ENCODE measurements at regions not wholly inside any gene's neighbourhood (a gene's known extent, or its start where the extent isn't known, plus 50 kb on each side); places are given as distances from the start of the nearest gene placed in this dataset.
"Not testable (repeated sequence)": the region's sequence is repeated elsewhere in the genome, so short reads cannot be mapped to it uniquely, and the experiment has no call there.

DNA sequence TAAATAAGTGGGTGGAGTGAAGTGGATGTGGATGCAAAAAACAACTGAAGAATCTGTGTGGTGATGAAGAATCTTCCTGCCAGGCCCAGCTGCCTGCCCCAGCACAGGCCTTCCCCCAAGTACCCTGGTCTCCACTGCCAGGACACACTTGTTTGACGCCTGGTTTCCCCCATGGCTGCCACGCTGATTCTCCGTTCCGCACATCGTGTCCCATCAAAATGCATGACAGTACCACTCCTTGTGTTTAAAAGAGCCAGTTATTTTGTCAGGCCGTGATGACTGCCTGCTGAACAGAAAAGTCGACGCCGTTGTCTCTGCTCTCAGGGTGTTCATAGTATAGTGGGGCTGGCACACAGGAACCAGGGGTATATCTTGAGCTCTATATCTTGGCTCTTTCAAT is 50.3 kb upstream of the KYNU start:
- DNase-seq, result no peak

DNA sequence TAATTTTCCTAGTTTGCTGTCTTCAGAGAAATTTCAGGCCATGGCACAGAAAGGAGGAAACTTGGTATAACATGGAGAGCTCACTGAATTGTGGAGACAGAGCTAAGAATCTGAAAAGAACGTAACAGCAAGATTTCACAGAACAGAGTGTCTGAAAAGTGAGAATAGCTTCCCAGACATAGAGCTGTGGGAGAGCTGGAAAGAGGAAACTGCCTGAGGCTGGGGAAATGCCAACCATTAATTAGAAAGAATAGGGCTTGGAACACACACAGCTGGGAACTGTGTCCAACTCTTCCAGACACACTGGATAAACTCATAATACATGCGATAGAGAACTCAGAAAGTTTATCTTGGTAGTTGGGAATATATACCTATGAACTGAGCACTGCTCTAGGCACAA is 51.6 kb upstream of the KYNU start:
- peak; percentile 8 for DNase-seq

DNA sequence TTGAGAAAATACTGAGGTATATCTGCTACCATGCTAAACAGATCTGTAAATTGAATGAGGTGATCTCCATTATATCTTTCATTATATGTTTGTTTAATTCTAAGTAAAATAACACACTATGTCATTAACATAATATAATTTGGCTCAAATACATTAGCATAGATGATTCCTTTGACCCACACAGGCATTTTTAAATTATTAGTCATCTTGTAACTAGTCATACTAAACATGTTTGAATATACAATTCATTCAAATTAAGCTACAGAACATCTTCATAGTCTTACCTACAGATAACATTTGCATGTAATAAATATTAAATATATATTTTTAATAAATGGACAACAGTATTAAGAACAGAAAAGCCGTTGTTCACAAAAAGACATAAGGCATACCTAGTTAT is 52.7 kb upstream of the KYNU start:
- peak; percentile 18 for DNase-seq

DNA sequence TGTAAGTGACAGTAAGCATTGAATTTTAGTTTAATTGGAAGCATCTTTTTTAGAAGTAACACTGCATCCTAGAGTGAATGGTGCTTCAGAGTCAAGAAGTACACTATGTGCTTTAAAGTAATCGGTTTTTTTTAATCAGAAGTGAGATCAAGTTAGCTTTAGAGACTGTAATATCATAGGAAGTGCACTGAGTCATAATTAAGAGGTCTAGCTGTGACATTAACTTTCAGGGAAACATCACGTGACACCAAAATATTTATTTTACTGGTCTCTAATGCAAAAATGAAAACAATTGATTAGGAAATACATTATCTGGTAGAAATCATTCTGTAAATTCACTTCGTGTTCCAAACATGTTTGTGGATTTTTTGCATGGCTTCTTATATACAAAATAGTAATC is 55.3 kb upstream of the KYNU start:
- no peak for DNase-seq

DNA sequence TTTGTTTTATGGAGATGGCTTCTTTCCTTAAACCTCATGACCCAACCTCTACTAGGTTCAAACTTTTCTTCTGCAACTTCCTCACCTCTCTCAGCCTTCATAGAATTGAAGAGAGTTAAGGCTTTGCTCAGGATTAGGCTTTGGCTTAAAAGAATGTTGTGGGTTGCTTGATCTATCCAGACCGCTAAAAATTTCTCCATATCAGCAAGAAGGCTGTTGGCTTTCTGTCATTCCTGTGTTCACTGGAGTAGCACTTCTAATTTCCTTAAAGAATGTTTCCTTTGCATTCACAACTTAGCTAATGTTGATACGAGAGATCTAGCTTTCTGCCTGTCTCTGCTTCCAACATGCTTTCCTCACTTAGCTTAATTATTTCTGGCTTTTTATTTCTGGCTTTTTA is 58.1 kb upstream of the KYNU start:
- no peak for DNase-seq

DNA sequence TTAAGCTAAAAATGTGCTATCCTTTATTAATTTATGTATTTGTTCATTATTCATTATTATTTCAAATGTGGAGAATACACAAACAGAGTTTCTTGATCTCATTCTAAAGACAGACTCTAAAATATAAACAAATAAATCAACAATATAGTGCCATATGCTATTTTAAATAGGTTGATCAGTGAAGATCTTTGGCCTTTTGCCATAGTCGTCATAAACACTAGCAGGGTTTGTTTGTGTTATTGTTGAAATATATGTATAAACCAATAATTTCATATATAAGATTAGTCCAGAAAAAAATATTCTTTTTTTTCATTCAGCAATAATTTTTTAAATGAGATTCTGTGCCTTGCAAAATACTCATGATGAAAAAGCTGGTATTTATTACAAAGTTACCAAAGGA is 62.1 kb upstream of the KYNU start:
- no peak for DNase-seq

DNA sequence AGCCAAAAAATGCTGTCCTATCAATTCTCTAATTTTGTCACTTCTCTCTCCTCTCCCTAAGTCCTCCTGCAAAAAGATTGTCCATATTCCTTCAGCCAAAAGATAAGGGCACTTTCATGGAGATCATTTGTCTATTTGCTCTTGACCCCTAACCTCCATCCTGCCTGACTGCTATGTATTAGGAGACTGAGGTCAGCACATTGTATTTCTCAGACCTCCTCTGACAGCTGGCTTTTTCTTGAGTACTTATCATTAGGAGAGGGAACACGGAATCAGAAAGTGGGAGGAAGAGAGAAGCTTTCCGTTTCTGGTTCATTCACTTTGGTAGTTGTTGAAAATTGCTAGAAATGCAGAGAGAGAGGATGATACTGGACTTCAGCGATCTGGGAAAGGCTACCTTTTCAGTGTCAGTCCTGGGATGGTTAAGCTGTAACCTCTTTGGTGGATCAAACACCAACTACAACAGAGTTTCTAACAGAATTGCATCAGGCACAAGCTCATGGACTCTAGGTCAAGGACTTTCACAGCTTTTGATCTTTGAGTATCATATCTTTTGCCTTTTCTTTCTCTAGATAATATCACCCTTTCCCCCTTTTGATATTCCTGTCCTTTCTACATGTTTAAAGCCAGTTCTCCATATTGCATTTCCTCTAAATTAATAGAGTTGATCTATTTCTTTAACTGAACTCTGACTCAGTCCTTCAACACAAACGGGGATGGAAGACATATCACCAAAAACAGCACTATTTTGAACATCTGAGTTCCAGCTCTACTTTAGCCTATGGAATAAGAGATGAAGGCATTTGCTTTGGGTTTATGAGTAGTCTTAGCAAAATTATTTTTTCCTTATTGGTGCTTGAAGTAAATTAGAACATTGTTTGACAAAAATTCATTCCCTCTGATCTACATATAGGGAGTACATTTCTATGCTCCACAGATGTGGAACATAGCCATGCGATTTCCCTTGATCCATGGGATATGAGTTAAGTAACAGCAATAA is 63.3 kb upstream of the KYNU start:
- DNase-seq, result no peak

DNA sequence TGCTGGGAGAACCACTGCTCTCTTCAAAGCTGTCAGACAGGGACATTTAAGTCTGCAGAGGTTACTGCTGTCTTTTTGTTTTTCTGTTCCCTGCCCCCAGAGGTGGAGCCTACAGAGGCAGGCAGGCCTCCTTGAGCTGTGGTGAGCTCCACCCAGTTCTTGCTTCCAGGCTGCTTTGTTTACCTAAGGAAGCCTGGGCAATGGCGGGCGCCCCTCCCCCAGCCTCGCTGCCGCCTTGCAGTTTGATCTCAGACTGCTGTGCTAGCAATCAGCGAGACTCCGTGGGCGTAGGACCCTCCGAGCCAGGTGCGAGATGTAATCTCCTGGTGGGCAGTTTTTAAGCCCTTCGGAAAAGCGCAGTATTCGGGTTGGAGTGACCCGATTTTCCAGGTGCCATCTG is 65.8 kb upstream of the KYNU start:
- DNase-seq, result not testable (repeated sequence)

DNA sequence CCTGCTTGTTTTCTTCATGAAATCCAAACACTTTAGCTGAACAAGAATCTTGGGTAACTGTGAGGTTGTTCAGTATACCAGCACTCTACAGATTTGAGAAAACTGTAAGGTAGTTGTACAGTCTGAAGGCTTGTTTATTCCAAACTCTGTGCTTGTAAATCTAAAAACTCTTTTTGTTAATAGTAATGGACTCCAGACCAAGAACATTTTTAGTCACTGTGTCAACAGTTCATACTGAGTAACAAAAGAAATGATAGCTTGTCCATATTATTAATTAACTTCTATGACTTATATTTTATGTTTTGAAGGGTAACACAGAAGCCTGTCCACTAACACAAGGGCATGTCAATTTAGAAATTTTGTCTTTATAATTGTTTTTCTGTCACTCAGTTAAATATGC is 72.2 kb upstream of the KYNU start:
- DNase-seq, result no peak

DNA sequence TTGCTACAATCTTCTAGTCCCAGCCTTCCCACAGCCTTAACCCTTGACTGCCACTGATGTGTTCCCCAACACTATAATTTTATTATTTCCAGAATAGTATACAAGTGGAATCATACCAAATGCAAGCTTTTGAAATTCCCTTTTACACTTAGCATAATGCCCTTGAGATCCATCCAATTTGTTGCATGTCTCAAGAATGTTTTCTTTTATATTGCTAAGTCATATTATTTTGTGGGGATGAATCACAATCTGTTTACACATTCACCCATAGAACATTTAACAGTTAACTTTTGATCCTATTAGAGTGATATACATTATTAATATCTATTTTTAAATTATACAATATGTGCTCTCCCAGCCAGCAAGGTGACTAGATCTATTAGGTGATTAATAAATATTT is 74.3 kb upstream of the KYNU start:
- DNase-seq, result no peak

DNA sequence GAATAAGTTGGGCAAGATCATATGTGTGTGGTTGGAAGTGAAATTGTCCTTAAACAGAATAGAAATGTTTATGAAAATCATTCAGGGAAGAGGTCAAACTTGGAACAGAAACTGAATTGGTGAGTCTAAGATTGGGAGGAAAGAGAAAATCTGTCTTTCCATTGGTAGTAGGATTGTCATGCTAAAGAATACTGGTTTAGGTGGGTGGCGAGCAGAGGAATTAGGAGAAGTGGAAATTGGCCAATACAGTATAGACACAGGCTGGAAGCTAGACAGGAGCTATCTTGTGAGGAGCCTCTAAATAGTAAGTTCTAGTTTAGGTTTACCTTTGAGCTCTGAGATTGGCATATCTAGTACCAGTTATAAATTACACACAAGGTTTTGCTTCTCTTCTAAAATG is 80.9 kb upstream of the KYNU start:
- DNase-seq, result no peak

DNA sequence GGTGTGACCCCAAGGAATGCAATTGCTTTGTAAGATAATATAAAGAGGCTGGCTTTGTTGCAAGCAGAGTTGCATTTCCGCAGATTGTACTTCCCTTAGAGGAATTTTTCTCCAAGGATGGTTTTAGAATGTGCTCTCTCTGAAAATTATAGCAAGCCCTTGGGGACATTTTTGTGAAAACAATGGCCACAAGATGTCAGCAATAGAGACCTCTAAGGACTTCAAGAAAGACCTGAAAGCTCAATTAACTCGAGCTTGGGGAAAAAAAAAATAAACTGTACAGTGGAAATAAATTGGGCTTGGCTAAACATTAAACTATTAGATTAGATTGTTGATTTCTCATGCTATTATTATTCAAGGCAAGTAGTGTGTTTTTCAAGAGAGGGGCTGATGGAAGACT is 81.3 kb upstream of the KYNU start:
- DNase-seq, result no peak

DNA sequence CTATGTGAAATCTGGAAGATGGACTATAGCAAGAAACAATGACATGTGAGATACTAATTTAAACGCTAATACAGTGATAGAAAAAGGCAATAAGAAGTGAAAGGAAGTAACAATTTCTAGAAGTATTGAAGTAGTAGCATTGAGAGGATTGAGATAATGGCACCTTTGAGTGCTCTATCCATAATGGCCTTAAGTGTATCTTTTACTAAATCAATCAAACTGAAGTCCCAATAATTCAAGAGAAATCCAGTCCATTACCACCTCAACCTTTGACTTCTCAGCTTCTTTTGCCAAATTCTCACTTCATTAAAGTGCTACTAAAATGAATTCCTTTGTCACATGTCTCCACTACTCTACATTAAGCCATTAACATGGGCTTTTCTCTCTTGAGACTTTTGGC is 82.6 kb upstream of the KYNU start:
- DNase-seq, result no peak

DNA sequence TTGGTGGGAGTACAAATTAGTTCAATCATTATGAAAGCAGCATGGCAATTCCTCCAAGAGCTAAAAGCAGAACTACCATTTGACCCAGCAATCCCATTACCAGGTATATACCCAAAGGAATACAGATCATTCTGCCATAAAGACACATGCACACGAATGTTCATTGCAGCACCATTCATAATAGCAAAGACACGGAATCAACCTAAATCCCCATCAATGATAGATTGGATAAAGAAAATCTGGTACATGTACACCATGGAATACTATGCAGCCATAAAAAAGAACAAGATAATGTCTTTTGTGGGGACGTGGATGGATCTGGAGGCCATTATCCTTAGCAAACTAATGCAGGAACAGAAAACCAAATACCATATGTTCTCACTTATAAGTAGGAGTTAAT is 85.1 kb upstream of the KYNU start:
- DNase-seq, result not testable (repeated sequence)

DNA sequence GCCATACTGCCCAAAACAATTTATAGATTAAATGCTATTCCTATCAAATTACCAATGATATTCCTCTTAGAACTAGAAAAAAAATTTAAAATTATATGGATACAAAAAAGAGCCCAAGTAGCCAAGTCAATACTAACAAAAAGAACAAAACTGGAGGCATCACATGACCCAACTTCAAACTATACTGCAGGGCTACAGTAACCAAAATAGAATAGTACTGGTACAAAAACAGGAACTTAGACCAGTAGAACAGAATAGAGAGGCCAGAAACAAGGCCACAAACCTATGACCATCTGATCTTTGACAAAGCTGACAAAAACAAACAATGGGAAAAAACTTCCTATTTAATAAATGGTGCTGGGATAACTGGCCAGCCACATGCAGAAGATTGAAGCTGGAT is 86.1 kb upstream of the KYNU start:
- no peak for DNase-seq

DNA sequence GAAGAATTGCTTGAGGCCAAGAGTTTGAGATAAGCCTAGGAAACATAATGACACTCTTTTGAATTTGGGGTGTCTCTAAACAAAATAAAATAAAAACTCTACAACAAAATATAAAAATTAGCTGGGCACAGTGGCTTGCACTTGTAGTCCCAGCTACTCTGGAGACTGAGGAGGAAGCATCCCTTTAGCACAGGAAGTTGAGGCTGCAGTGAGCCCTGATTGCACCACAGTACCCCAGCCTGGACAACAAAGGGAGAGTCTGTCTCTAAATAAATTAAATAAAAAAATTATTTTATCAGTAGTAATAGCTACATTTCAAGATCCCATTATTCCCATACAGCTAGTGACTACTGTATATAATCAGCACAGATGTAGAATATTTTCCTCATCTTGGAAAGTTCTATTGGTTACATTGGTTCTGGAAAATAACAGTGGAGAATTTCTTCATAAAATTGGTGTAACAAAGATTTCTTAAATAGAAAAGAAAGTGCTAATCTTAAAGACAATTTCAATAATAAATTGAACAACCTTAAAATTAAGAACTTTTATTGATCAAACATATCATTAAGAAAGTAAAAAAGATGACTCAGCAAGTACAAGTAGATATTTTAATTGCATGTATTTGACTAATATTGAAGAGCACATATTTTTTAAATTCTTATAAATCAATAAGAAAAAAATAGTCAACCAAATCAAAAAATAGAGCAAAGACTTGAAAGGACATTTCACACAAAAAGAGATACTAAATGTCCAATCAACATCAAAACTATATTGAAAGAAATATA is 90.4 kb upstream of the KYNU start:
- no peak for DNase-seq

DNA sequence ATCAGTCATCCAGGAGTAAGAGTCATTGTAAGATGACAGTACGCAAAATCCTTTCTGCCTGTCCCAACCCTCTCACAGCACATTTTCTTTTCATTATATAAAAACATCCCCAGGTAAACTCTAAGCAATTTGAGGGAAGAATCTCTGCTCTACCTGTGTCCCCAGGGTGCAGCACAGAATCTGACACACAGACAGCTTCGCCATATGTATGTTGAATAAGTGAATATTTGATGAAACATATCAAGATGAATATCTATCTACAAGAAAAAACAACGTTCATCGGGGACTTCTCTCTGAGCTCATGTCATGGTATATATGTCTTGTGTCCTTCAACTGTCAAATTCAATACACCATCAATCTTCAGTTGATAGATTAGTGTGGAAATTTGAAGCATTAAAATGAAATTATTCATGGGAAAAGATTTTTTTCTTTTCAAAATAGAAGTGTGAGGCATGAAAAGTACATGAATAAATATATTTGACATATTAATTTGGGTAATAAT is 94.5 kb upstream of the KYNU start:
- DNase-seq, result no peak

DNA sequence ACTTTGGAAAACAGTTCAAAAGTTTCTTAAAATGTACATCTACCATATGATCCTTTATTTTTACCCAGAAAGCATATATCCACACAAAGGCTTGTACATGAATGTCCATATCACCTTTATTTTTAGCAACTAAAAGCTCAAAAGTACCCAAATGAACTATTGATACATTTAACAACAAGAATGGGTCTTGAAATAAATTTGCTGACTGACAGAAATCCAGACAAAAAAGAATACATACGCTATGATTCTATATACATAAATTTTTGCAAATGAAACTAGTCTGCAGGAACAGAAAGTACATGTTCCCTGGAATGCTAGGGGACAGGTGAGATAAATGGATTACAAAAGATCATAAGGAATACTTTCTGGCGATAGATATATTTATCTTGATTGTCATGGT is 96.3 kb upstream of the KYNU start:
- DNase-seq, result no peak

DNA sequence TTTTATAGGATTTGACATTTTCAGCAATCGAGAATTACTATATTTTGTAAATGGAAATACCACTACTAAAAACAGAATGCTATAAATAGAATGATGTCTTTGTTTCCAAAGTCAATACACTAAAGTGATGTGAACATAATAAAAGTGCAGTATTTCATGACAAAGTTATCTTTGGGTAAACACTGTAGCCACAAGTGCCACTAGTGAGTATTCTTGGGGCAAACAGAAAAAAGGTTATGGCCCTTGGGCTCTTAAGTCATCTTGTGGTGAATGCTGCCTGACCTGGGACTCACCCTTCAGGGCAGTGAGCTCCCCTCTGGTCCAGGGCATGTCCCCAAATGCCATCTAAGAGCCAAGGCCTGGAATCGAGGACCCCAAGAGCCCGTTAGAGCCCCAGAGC is 99.2 kb upstream of the KYNU start:
- no peak for DNase-seq

DNA sequence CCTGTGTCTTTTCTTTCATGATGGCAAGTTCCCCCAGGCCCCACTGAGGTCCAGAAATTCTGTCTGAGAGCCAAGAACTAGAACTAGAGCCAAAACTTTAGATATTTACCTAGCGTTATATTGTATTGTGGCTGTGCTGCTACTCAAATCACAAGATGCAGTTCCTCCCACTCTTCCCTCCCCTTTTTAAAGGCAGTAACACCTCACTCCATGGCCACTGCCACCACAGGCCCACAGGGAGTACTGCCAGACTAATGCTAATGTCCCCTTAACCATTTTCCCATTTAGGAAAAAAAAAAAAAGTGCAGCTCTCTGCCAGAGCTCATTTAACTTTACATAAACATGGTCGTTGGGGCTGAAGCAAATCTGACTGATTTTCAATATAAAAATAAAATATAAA is 99.7 kb upstream of the KYNU start:
- no peak for DNase-seq

DNA sequence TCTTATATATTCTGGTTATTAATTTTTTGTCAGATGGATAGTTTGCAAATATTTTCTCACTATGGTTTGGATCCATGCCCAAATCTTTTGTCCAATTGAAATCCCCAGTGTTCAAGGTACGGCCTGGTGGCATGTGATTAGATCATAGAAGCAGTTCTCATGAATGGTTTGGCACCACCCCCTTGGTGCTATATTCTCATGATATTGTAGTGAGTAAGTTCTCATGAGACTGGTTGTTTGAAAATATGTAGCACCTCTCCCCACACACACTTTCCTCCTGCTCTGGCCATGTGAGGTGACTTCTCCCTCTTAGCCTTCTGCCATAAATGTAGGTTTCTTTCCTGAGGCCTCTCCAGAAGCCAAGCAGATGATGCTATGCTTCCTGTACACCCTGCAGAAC is 107.7 kb upstream of the KYNU start:
- no peak for DNase-seq

DNA sequence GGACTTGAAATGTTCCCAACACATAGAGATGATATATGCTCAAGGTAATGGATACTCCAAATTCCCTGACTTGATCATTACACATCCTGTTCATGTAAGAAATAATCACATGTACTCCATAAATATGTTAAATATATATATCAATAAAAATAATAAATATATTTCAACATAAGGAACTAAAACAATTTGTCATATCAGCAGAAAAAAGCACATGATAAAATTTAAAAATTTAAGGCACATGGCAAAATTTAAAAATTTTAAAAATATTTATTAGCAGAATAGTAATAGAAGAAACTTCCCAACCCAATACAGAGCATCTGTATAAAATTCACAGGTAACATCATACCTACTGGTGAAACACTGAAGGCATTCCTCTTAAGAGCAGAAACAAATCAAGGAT is 109.6 kb upstream of the KYNU start:
- no peak for DNase-seq

DNA sequence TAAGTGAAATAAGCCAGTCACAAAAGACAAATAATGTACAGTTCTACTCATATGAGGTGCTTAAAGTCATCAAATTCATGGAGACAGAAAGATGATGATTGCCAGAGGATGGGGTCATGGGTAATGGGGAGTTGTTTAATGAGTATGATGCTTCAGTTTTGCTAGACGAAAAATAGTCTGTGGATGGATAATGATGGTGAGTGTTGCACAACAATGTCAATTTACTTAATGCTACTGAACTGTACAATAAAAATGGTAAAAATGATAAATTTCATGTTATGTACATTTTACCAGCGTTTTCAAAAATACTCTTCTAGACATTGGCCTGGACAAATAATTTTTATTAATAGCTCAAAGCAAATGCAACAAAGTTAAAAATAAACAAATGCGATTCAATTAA is 118.5 kb upstream of the KYNU start:
- no peak for DNase-seq

DNA sequence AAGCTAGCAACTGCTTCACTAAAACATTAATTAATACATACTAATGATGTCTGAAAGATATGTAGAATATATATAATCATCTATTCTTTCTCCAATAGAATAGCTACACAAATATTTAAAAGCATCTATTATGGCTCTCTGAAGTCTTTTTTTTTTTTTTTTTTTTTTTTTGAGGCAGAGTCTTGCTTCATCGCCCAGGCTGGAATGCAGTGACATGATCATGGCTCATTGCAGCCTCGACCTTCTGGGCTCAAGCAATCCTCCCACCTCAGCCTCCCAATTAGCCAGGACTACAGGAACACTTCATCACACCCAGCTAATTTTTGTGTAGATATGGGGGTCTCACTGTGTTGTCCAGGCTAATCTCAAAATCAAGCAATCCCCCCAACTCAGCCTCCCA is 120.4 kb upstream of the KYNU start:
- no peak for DNase-seq

Data from fibroblast of skin of abdomen (primary cell).